Vagina (tissue), 2 donors: ENCODE measurements at regions not wholly inside any gene's neighbourhood (a gene's known extent, or its start where the extent isn't known, plus 50 kb on each side); places are given as distances from the start of the nearest gene placed in this dataset.
"Not testable (repeated sequence)": the region's sequence is repeated elsewhere in the genome, so short reads cannot be mapped to it uniquely, and the experiment has no call there.

ENCODE experiments used
- DNase-seq, 2 donors: peaks; one replicate each; pipeline ENCODE4 v3.0.0-alpha.2; 2017; ENCODE audit errors: extremely low spot score in 2 of 2
- H3K27ac ChIP-seq: fragments of 200-600 bp; sonication (generic); one replicate; pipeline ENCODE4 v1.5.1; 2019
- H3K27me3 ChIP-seq: fragments of 200-600 bp; sonication (generic); one replicate; pipeline ENCODE4 v1.5.1; 2019
- H3K36me3 ChIP-seq, 2 donors: fragments of 200-600 bp; sonication (generic); one replicate each; pipeline ENCODE4 v1.5.1; 2017 to 2019
- H3K4me1 ChIP-seq: fragments of 200-600 bp; sonication (generic); one replicate; pipeline ENCODE4 v1.5.1; 2019
- H3K4me3 ChIP-seq, 2 donors: fragments of 200-600 bp; sonication (generic); 1 replicate in 1 of 2; 2 replicates in 1 of 2; pipeline ENCODE4 v1.5.1; 2016 to 2019
- H3K9me3 ChIP-seq: fragments of 200-600 bp; sonication (generic); one replicate; pipeline ENCODE4 v1.5.1; 2019
- POLR2A ChIP-seq, 2 donors: fragments of 450-650 bp; IDR thresholded peaks; one replicate each; pipeline ENCODE4 v1.6.1; 2017; ENCODE audit warnings: antibody characterized with exemption in 2 of 2, mild to moderate bottlenecking in 2 of 2, moderate library complexity in 2 of 2
- POLR2AphosphoS5 ChIP-seq, 2 donors: sonication (generic); formaldehyde crosslinking; IDR thresholded peaks; one replicate each; pipeline ENCODE4 v1.9.0; 2017; ENCODE audit warnings: antibody characterized with exemption in 2 of 2, mild to moderate bottlenecking in 2 of 2, low read depth in 1 of 2; ENCODE audit not compliant: insufficient read depth in 1 of 2
- intact Hi-C: fragments of 100-400 bp; cut with DNase I; formaldehyde crosslinking; loops from one replicate; pipeline ENCODE4 v1.15.1; 2023
- TF ChIP-seq, protein P1 (sequence below), 3 experiments: fragments of 450-650 bp in 2 of 3; fragments of 200-600 bp in 1 of 3; sonication (generic) in 1 of 3; IDR thresholded peaks; one replicate each; pipeline ENCODE4 v1.5.1; 2017 to 2019; ENCODE audit warnings: antibody characterized with exemption in 3 of 3, mild to moderate bottlenecking in 2 of 3, moderate library complexity in 2 of 3

DNA sequence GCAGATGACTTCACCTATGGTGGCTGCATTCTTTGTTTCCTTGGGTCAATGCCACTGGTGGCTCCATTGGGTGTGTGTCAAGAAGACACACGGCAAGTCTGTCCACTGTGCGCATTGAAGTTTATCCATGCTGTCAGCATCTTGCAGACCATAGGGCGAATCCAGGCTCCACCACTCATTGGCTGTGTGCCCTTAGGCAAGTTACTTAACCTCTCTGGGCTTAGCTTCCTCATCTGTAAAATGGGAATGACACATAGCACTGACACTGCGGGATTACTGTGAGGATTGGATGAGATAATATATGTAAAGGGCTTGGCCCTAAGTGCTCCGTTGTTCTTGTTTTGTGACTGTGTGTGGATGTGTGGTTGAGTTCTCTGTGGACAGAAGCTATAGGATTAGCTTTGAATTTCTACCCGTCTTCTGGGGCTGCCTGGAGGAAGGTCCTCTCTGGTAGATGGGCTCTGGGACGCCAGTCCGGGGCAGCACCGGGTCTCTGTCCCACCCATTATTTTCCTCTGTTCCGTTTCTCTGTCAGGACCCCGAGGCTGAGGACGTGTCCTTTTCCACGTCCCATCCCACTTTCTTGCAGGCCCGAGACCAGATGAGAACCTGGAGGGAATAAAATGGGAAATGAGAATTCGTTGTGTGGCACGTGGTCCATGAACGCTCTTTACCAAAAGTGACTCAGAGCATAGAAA, 178.4 kb downstream of the IRF8 start:
- Histone ChIP-seq H3K27ac (no peak overlapping the region), H3K36me3 (no peaks in the 10 kb centered on the region), H3K4me3 (no peak overlapping the region), H3K9me3 (no peaks in the 10 kb centered on the region), H3K27me3 (no peaks in the 10 kb centered on the region), H3K4me1 (no peaks in the 10 kb centered on the region)
- TF ChIP-seq POLR2A (IDR thresholded peaks at IDR 0.05) (no peak), POLR2AphosphoS5 (IDR thresholded peaks at IDR 0.05; ENCODE audit: insufficient read depth in 1 of 2, low read depth in 1 of 2) (no peak)
- TF ChIP-seq, protein P1, sequence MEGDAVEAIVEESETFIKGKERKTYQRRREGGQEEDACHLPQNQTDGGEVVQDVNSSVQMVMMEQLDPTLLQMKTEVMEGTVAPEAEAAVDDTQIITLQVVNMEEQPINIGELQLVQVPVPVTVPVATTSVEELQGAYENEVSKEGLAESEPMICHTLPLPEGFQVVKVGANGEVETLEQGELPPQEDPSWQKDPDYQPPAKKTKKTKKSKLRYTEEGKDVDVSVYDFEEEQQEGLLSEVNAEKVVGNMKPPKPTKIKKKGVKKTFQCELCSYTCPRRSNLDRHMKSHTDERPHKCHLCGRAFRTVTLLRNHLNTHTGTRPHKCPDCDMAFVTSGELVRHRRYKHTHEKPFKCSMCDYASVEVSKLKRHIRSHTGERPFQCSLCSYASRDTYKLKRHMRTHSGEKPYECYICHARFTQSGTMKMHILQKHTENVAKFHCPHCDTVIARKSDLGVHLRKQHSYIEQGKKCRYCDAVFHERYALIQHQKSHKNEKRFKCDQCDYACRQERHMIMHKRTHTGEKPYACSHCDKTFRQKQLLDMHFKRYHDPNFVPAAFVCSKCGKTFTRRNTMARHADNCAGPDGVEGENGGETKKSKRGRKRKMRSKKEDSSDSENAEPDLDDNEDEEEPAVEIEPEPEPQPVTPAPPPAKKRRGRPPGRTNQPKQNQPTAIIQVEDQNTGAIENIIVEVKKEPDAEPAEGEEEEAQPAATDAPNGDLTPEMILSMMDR (IDR thresholded peaks at IDR 0.05): no peak
- DNase-seq: no peak
- intact Hi-C loops: loop anchor here (10.0 kb wide), 1 partner anchor 257 kb away; no protein-coding TSS in a partner anchor

DNA sequence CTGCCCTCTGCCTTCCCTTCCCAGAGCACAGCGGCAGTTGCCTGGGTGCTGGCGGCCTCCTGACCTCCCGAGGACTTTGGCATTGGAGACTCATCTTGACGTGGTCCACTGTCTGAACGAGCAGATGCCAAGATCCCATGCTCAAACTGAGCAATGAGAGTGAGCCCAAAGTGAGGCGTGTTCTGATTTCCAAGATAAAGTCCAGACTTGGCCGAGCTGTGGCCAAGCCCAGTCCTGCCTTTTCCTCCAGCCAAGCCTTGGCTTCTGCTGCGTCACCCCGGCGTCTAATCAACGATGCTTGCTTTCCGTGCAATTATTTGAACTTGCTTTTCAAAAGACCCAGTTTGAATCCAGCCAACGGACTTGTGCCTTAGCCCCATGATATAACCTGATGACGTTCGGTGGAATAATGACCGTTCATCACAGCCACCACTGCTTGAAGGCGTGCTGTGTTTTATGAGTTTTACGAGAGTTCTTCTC, 179.2 kb downstream of the IRF8 start:
- TF ChIP-seq, protein P1 (IDR thresholded peaks at IDR 0.05): no peak
- no peak for TF ChIP-seq POLR2AphosphoS5 (IDR thresholded peaks at IDR 0.05; ENCODE audit: insufficient read depth in 1 of 2, low read depth in 1 of 2)
- no peak for TF ChIP-seq POLR2A (IDR thresholded peaks at IDR 0.05)
- no peak overlapping the region for H3K27ac ChIP-seq
- no peak for DNase-seq
- H3K4me1 ChIP-seq: no peaks in the 10 kb centered on the region
- H3K36me3 ChIP-seq: no peaks in the 10 kb centered on the region
- no peak overlapping the region for H3K4me3 ChIP-seq
- intact Hi-C loops: loop anchor here (10.0 kb wide), 1 partner anchor 257 kb away; no protein-coding TSS in a partner anchor
- no peaks in the 10 kb centered on the region for H3K9me3 ChIP-seq
- H3K27me3 ChIP-seq: no peaks in the 10 kb centered on the region

DNA sequence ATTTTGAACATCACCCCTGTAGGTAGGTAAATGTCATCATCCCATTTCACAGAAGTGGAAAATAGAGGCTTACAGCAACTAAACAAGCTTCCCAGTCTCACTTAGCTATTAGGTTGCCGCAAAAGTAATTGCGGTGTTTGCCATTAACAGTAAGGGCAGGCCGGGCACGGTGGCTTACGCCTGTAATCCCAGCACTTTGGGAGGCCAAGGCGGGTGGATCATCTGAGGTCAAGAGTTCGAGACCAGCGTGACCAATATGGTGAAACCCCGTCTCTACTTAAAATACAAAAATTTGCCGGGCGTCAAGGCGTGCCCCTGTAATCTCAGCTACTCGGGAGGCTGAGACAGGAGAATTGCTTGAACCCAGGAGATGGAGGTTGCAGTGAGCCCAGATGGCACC, 179.7 kb downstream of the IRF8 start:
- H3K27ac ChIP-seq, H3K36me3 ChIP-seq, H3K4me1 ChIP-seq, DNase-seq, H3K27me3 ChIP-seq, H3K9me3 ChIP-seq, H3K4me3 ChIP-seq: not testable (repeated sequence)
- intact Hi-C loops: loop anchor here (10.0 kb wide), 1 partner anchor 256 kb away; no protein-coding TSS in a partner anchor

DNA sequence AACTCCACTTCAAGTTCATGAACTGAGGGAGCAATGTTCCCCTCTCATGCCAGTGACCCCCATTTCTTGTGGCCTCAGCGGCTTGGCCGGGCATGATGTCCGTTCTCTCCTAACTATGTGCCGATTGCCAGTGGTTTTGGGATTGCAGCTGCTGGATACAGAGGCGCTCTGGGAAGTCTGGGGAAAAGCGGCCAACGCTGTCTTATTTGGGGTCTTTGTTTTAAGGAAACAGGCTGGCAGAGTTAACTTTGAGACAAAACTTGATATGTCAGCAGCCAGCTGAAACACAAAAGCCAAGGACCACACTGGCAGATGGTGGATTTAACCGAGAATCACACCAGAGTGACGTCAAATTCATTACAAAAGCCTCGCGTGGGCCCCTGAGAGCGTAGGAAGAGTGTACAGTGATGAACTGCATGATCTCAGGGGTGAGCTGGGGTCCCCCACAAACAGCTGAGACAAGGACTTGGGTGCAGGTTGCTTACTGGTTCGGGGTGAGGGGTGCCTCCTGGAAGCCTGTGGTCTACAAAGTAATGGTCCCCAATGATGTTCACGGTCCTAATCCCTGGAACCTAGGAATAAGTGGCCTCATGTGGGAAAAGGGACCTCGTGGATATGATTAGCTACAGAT, 180.4 kb downstream of the IRF8 start:
- DNase-seq: no peak
- Histone ChIP-seq H3K27ac (no peak overlapping the region), H3K4me3 (no peak overlapping the region), H3K27me3 (no peaks in the 10 kb centered on the region), H3K4me1 (no peaks in the 10 kb centered on the region), H3K9me3 (no peaks in the 10 kb centered on the region), H3K36me3 (no peaks in the 10 kb centered on the region)
- TF ChIP-seq POLR2AphosphoS5 (IDR thresholded peaks at IDR 0.05; ENCODE audit: insufficient read depth in 1 of 2, low read depth in 1 of 2) (no peak), POLR2A (IDR thresholded peaks at IDR 0.05) (no peak)
- TF ChIP-seq, protein P1 (IDR thresholded peaks at IDR 0.05): no peak
- intact Hi-C loops: loop anchor here (10.0 kb wide), 1 partner anchor 255 kb away; no protein-coding TSS in a partner anchor

DNA sequence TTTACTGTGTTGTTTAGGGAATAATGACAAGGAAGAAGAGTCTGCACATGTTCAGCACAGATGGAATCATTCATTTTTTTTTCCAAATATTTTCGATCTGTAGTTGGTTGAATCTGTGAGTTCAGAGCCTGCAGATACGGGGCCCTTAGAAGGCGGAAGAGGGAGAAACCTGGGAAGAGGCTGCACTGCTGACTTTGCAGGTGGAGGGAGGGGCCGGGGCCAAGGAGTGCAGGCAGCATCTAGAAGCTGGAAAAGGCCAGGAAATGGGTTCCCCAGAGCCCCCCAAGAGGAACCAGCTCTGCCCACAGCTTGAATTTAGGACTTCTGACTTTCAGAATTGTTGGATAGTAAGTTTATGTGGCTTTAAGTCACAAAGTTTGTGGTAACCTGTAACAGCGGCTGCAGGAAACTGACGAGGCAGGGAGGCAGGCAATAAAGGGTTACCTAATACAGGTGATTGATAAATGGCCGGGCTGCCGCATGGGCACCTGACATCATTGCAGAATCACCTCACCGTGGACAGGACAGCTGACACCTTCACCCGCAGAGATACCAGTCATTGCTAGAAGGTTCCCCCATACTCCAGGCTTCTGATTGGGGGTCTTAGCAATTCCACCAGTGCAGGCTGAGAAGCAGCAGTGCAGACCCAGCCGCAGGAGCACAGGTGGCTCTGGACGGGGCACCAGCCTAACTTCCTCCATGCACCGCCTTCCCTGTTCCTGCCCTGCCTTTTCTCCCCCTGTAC, 181.3 kb downstream of the IRF8 start:
- no peak for DNase-seq
- H3K9me3 ChIP-seq: no peaks in the 10 kb centered on the region
- intact Hi-C loops: no loop called here
- H3K27me3 ChIP-seq: no peaks in the 10 kb centered on the region
- H3K36me3 ChIP-seq: no peaks in the 10 kb centered on the region
- TF ChIP-seq POLR2AphosphoS5 (IDR thresholded peaks at IDR 0.05; ENCODE audit: insufficient read depth in 1 of 2, low read depth in 1 of 2) (no peak), POLR2A (IDR thresholded peaks at IDR 0.05) (no peak)
- TF ChIP-seq, protein P1 (IDR thresholded peaks at IDR 0.05): no peak
- H3K4me1 ChIP-seq: no peaks in the 10 kb centered on the region
- H3K27ac ChIP-seq: no peak overlapping the region
- no peak overlapping the region for H3K4me3 ChIP-seq
